GM21360 (cell line): ENCODE measurements at regions not wholly inside any gene's neighbourhood (a gene's known extent, or its start where the extent isn't known, plus 50 kb on each side); places are given as distances from the start of the nearest gene placed in this dataset.
"Not testable (repeated sequence)": the region's sequence is repeated elsewhere in the genome, so short reads cannot be mapped to it uniquely, and the experiment has no call there.

ENCODE experiments used
- ATAC-seq: cut with Tn5 transposase; IDR thresholded peaks from one replicate; pipeline ENCODE4 v1.9.1; 2021; ENCODE audit warnings: mild to moderate bottlenecking, moderate library complexity; ENCODE audit not compliant: unreplicated experiment

DNA sequence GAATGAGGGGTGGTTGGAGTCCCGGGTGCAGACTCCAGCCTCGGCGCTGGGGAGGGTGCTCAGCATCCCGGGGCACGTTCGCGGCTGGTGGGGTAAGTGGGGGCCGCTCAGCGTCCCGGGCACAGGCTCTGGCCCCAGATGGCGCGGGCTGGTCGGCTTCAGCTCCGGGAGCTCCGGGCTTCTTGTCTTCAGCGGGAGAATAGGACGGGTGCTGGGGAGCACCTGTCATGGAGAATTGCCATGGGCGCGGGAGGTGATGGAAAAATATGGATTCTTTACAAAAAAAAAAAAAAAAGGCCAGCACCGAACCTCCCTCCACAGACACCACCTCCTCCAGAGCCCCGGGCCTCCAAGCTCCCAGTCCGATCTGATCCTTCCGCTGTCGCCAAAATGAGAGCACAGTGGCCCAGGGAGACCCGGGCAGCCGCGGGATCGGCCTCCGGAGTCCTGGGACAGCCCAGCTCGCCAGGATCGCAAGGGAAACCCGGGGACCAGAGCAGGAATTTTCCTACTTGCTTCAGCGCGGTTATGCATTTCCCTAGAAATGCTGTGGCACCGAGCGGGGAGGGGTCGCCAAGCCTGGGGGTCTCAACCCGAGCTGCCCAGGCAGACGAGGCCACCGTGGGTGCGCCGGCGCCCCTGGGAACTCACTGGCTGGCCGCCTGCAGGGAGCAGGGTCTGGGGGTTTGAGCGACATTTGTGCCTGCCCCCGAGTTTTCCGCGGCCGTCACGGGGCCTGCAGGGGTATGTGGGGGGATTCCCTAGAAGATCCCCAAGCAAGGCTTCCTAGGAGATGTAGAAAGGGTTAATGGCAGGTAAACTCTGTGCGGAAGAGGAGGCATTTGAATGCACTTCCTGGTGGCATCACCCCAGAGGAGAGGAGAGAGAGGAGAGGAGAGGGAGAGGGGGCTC is 1336.9 kb downstream of the BRD1 start:
- ATAC-seq: no peak

DNA sequence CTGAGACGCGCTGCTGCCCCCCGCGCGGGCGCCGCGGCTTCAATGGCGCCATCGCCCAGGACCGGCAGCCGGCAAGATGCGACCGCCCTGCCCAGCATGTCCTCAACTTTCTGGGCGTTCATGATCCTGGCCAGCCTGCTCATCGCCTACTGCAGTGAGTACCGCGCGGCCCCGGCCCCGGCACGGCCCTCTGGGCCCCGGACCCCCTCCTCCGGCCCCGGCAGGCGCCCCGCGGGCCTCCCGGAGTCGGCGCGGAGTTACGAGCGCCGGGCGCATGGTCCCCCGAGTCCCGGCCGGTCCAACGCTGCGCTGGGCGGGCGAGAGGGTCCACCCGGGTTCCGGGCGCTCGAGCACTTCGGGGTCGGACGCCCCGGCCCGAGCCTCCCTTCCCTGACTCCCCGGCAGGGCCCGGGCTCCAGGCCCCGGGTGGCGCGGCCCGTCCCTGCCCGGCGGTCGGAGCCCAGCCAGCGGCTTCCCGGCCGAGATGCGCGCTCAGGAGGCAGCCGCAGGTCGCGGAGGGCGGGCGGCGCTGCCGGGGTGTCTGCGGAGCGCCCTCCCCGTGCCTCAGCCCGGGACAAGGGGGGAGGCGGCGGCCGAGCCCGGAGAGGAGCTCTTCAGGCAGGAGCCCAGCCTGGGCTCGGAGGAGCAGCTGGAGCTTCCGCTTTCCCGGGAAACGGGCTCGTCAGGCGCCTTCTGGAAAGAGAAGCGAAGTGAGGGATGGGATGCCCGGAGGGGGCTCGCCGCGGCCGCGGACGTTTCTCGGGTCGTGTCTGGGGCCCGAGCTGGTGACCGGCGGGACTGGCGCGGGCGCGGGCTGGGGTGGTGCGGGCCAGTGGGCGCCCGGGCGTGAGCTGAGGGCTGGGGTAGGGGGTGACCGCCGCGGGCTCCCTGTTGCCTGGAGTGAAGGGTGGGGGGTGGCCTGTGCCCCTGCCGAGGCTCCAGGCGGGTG is 1337.8 kb downstream of the BRD1 start:
- no peak for ATAC-seq

DNA sequence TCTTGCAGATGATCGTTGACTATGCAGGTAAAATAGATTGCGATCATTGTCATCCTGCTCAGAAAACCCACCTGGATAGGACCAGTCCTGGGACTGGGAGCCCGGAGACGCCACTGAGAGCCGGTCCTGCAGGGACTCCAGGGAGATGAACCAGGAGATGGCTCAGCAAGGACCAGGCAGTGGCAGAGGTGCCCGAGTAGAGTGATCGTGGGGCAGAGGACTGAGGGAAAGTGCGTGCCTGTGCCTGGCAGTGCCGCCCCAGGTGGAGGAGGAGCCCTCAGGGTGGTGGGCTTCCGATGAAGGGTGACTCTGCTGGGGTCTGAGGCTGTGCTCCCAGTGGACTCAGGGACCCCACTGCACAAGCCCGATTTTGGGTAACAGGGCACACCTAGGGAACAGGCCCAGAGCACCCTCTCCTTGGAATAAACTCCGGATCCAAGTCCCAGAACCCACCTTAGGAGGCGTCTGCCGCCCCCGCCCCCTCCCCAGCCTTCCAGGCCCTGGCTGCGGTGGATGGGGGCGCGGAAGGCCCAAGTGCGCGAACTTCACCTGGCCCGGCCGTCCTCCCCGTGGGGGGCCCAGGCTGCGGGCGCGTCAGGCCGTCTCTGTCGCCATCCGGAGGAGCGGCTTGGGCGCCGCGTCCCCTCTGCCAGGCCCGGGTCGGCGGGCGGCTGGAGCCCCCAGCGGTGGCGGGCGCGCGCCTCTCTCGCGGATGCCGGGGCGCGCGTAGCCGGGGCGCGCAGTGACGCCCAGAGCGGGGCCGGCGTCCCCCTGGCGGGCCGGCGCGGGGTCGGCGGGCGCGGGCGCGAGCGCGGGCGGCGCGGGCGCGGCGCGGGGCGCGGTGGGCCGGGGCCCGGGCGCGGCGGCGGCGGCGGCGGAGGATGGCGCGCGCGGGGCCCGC is 1338.8 kb downstream of the BRD1 start:
- ATAC-seq: no peak

DNA sequence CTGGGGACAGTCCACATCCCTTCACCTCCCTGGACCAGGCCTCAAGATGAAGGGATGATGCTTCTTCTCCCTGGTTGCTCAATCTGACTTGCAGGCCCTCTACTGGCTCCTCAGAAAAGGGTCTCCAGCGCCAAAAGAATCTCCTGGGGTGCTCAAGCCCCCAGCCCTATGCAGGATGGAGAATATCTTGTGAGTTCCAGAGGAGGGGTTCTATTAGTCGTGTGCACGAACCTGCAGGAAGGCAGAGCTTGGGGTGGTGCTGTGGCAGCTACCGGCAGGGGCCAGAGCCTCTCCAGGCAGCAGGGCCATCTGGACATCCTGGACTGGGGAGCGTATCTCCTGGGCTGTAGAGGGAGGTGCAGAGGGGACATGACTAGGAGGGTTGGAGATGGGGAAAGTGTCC is 1339.5 kb downstream of the BRD1 start:
- no peak for ATAC-seq

DNA sequence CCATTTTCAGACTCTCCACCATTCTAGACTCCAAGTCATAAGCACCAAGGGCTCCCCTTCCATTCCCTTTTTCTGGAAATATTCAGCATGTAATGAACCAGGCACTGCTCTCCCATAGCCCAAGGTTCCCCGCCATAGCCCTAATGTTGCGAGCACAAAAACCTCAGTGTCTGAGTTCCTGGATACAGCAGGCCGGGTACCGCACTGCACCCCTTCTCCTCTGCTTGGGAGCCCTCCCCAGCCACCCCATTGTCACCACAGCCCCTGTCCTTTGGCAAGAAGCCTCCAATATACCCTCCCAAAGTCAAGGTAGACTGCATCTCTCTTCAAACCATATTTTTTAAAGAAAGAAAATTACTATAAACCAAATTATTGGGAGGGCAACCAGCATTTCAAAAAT is 1341.1 kb downstream of the BRD1 start:
- ATAC-seq: no peak

DNA sequence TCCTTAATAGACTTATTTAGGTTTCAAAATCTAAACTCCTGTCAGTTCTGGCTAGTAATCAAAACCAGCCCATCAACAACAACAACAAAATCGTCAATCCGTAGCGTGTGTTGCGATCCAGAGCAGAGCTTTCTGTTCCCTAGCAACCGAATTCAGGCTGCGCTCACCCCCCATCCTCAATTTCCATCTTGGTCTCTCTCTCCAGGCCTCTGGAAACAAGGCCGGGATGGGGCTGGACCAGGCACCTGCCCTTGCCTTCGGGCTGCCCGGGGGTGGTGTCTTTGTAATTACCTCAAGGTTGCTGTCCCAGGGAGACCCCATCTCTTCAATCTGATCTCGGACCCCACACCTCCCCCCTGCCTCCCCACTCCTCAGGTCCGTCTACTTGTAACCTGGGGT is 1341.5 kb downstream of the BRD1 start:
- ATAC-seq: no peak

DNA sequence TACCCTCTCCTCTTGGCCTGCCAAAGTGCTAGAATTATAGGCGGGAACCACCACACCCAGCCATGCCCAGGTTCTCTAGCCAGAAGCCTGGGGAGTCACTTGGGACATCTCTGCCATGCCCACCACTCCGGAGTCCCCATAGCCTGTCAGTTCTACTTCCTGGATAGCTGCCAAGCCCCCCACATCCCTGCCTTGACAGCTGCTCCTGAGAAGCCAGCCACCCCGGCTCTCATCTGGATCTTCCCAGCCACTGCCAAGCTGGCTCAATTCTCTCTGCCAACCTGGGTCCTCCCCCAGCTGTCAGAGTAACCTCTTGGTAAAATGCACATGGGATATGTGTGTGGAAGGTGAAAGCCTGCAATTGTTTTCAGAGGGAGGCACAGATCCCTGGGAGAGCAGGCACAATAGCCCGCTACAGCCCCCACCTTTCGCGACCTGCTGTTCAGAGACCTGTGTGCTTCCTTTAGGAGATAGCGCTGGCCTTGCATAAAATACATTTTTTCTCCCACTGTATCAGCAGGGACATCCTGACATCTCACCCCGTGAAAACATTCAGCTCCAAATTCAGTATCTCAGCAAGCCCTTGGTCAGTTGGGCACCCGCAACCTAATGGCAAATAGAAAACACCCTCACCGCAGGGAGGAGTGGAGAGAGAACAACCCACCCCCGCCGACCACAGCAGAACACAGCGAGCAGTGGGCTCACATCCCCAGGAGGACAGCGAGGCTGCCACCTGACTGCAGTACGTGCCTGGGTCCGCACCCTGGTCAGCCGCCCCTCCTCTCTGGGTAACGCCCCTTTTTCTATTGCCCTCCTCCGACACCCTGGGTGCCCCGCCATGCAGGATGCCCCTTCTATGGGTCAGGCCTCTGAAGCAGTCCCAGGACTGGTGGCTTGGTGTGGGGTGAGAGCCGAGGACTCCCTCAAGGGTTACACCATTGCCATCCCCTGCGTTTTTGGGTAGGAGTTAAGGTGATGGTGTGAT is 1342.2 kb downstream of the BRD1 start:
- no peak for ATAC-seq

DNA sequence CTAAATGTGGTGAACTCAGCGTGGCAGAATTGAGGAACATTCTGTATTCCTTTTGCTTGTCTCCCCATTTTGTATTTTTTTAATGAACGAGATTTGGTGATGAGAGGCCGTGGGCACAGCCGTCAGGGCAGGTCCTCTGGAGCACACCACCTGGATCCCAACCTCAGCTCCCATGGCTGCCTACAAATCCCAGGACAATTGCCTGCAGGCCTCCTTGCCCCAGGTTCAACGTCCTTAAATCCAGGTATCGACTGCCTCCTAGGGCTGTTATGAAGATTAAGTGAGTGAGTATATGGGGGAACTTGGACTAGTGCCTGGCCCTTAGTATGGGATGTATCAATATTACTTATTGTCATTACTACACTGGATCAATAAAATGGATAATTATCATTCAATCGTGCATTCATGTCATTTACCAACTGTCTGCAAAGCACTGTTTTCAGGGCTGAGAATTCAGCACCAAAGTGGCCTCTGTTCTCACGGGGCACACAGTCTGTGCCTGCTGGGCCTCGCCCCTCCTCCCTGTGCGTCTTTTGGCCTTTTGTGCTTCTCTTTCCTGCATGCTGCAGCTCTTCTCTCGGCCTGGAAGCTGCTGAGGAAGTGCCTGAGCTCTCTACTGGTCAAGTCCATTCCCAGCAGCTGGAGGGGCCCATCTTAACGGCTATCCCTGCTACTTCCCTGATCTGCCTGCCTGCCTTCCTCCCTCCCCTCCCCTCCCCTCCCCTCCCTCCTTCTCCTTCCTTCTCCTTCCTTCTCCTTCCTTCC is 1343.7 kb downstream of the BRD1 start:
- no peak for ATAC-seq

DNA sequence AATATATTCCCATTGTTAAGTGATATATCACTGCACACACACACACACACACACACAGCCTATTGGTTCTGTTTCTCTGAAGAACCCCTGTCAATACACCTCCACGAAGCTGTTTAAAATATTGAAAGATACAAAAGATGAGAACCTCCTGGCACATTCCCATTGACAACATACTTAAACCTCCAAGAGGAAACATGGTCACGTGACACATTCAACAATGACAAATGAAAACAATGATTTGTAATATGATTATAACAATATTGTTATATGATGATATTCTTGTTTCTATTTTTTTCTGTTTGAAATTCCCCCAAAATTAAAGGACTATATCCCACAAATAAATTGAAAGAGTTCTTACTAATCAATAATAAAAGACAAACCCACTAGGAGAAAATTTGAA is 1344.9 kb downstream of the BRD1 start:
- no peak for ATAC-seq

DNA sequence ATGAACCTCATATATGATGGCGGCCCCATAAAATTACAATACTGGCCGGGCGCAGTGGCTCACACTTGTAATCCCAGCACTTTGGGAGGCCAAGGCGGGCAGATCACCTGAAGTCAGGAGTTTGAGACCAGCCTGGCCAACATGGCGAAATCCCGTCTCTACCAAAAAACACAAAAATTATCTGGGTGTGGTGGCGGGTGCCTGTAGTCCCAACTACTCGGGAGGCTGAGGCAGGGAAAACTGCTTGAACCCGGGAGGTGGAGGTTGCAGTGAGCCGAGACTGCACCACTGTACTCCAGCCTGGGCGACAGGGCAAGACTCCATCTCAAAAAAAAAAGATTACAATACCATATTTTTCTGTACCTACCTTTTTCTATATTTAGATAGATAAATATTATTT is 1345.5 kb downstream of the BRD1 start:
- not testable (repeated sequence) for ATAC-seq

DNA sequence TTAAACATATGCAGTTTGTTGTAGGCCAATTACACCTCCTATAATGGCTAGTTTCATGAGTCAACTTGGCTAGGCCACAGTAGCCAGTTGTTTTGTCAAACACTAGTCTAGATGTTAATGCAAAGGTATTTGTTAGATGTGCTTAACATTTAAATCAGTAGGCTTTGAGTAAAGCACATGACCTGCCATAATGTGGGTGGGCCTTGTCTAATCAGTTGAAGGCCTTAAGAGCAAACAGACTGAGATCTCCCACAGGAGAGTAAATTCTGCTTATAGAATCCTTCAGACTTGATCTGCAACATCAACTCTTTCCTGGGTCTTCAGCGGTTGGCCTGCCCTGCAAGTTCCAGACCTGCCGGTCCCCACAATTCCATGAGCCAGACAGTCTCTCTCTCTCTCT is 1345.9 kb downstream of the BRD1 start:
- no peak for ATAC-seq

DNA sequence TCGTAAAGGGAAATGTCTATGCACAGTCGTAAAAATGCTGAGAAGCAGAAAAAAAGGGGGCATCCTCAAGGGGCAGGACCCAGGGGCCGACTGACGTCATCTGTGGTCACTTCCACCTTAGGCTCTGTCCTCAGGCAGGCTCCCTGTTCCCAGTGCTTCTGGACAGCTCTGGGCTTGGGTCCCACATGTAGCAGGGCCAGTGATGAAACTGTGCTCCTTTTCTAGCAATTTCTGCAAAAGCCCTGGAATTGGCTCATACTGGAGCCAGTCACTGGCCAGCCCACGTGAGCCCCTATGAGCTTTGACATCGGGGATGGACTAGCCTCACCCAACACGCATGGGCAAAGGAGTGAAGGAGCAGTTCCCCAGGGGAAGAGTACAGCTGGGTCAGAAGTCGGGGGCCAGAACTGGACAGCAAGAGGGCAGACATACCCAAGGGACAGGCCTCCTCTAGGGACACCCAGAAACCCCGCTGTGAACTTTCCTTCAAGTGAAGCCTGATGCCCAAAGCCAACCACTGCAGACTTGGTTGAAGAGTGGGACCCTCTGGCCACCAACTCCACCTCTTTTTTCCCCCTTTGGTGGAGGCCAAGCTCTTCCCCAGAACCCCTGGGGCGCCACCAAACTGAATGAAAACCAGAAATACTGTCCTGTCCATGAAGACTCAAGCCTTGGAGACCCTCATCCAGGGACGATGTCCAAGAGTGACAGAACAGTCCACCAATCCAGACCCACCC is 1349.0 kb downstream of the BRD1 start:
- ATAC-seq: no peak

DNA sequence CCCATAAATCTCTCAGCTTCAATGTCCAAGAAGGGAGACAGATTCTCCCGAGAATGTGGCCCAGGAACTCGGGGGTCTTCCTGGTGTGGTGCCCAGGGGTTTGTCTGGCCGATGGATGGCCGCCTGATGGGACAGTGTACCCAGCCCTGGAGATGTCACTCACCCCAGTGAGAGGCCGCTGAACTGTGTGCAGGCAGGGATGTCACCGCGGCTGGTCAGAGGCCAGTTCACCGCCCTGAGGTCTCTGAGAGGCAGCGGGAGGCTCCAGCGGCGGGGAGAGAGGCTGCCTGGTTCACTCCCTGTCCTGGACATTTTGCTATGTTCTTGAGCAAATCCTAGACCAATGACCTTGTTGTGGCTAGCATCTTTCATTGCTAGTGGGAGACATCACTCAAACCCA is 1349.5 kb downstream of the BRD1 start:
- no peak for ATAC-seq

DNA sequence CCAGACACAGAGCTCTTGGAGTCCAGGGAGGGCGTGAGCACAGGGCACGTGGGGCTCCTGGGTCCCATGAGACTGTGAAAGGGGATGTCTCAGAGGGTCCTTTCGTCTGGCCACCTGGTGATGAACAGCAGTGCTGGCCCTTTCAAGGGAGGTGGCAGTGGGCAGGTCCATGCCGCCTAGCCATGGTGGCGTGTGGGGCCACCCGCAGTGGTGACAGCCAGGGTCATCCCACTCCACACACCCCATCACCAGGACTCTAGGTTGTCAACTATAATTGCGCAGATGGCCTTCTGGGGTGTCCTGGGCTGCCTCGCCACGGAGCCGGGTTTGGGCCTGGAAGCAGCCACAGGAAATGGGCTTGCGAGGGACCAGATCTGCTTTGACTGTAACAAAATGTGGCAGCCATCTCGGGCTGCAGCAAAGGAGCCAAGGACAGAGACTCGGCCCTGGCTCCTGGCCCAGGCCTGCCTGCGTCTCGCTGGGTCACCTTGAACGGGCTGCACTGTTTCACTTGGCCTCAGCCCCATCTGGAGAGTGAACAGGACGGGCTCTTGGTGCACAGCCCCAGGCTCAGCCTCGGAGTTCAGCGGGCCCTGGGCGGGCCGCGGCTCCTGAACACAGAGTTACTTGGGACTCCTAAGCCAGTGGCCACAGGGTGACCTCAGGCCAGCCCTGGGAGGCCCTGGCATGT is 1350.5 kb downstream of the BRD1 start:
- ATAC-seq: no peak

DNA sequence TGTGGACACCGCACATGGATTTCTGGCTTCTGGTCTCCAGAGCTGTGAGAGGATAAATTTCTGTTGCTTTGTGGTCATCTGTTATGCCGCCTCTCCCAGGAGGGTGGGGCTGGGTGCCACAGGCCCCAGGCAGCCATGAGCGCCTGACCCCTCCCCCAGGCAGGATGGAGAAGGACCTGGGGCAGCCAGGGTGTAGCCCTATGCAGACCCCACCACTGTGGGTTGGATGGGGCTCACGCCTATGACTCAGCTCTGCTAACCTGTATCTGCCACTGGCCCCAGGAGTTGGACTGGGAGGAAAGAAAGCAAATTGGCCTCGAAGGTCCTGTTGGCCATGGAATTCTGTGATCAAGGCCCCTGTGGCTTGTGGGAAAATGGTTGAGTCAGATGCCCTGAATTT is 1351.1 kb downstream of the BRD1 start:
- ATAC-seq: no peak

DNA sequence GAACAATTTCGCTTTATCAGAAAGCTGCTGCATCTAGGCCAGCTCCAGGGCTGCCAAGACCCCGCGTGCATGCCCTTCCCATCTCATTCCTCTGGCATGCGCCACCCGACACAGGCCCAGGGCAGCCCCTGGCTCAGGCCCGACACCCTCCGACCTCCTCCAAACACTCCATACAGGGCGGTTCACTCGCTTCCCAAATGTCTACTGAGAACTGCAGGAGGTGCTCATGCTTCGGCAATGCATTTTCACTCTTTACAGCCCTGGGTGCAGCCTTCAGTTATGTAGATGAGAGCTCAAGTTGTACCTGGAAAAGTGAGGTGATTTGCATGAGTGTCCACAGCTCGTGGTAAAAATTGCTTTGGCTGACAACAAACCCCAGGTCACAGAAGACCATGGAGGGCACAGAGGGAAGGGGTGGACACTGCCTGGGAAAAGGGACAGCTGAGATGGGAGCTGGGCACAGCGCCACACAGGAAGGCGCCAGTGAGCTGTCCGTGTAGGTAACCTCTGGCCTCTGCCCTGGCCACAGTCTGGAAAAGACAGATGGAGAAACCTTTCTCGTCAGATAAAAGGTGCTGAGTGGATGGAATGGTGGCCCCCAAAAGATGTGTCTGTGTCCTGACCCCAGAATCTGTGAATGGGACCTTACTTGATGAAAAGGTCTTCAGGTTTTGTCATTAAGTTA is 1351.9 kb downstream of the BRD1 start:
- no peak for ATAC-seq

DNA sequence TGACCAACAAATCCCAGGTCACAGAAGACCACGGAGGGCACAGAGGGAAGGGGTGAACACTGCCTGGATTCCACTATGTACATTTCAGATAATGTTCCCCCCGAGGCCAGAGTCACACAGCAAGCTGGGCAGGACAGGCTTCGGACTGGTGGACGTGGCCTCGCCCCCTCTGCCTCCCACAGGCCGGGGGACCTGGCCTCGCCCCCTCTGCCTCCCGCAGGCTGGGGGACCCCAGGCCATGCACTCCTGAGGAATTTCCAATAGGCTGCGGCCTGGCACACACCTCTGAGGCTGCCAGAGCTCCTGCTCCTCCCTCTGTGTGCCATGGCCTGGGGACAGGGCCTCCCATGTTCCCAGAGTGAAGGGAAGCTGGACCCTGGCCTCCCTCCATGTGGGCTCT is 1352.8 kb downstream of the BRD1 start:
- ATAC-seq: no peak
